WTC11 (cell line): ENCODE measurements at regions not wholly inside any gene's neighbourhood (a gene's known extent, or its start where the extent isn't known, plus 50 kb on each side); places are given as distances from the start of the nearest gene placed in this dataset.

ENCODE experiments used
- CBFB ChIP-seq: sonication (generic); formaldehyde crosslinking; IDR thresholded peaks from 2 replicates; pipeline ENCODE4 v1.8.1; 2022; ENCODE audit warnings: mild to moderate bottlenecking, low read depth, missing genetic modification reagents
- CTCF ChIP-seq: fragments of 200-600 bp; IDR thresholded peaks from 2 replicates; pipeline ENCODE4 v1.8.0; 2022; ENCODE audit warnings: antibody characterized with exemption
- E2F5 ChIP-seq: sonication (generic); formaldehyde crosslinking; IDR thresholded peaks from 2 replicates; pipeline ENCODE4 v1.8.1; 2022; ENCODE audit warnings: mild to moderate bottlenecking, moderate library complexity, missing genetic modification reagents
- GRHL2 ChIP-seq: fragments of 250-450 bp; sonication (Bioruptor Pico); IDR thresholded peaks from 2 replicates; pipeline ENCODE4 v1.8.0; 2022; ENCODE audit warnings: mild to moderate bottlenecking, moderate library complexity; ENCODE audit not compliant: insufficient replicate concordance, severe bottlenecking
- JUN ChIP-seq: sonication (generic); formaldehyde crosslinking; IDR thresholded peaks from 2 replicates; pipeline ENCODE4 v1.8.0; 2023; ENCODE audit warnings: mild to moderate bottlenecking, missing genetic modification reagents
- MAX ChIP-seq: sonication (generic); formaldehyde crosslinking; IDR thresholded peaks from 2 replicates; pipeline ENCODE4 v1.8.0; 2022; ENCODE audit warnings: mild to moderate bottlenecking, missing genetic modification reagents
- NR3C1 ChIP-seq: sonication (generic); formaldehyde crosslinking; conservative IDR thresholded peaks from 2 replicates; pipeline ENCODE4 v1.8.1; 2023; ENCODE audit warnings: low read depth, mild to moderate bottlenecking, missing genetic modification reagents
- TEAD4 ChIP-seq: sonication (generic); formaldehyde crosslinking; IDR thresholded peaks from 2 replicates; pipeline ENCODE4 v1.8.0; 2022; ENCODE audit warnings: mild to moderate bottlenecking, missing genetic modification reagents
- ZNF138 ChIP-seq: sonication (generic); formaldehyde crosslinking; conservative IDR thresholded peaks from 2 replicates; pipeline ENCODE4 v1.8.1; 2022; ENCODE audit warnings: mild to moderate bottlenecking, moderate library complexity, missing genetic modification reagents
- ZNF423 ChIP-seq: fragments of 250-450 bp; sonication (Bioruptor Pico); IDR thresholded peaks from 2 replicates; pipeline ENCODE4 v2.1.2; 2022; ENCODE audit warnings: mild to moderate bottlenecking, moderate library complexity

GRCh38 chr12:88437226-88437625, 143.0 kb downstream of the KITLG start:
- TF ChIP-seq ZNF138 (no peak), MAX (no peak), ZNF423 (CRISPR knock-in tag) (no peak), E2F5 (CRISPR knock-in tag) (no peak), JUN (no peak), CTCF (no peak), CBFB (no peak), NR3C1 (CRISPR knock-in tag) (no peak), TEAD4 (CRISPR knock-in tag) (no peak), GRHL2 (CRISPR knock-in tag) (no peak)
